ENCODE measurements at regions not wholly inside any gene's neighbourhood (a gene's known extent, or its start where the extent isn't known, plus 50 kb on each side); places are given as distances from the start of the nearest gene placed in this dataset.

GRCh38 chr12:34405286-34406227 is 383.3 kb downstream of the ALG10 start:
- TF ChIP-seq CTCF (IDR thresholded peaks at IDR 0.05), result no peak
- TF ChIP-seq POLR2A (IDR thresholded peaks at IDR 0.05), result no peak

Measured in thyroid gland (tissue), 4 donors.